ENCODE measurements at regions not wholly inside any gene's neighbourhood (a gene's known extent, or its start where the extent isn't known, plus 50 kb on each side); places are given as distances from the start of the nearest gene placed in this dataset.

- Histone ChIP-seq H3K9me3 (ENCODE audit: severe bottlenecking) (peaks cover 15% of the 10 kb centered on the region), H3K4me3 (ENCODE audit: low read depth, low read length) (no peak overlapping the region), H3K27ac (no peak overlapping the region), H3K36me3 (no peaks in the 10 kb centered on the region), H3K27me3 (ENCODE audit: insufficient read depth, low read depth, severe bottlenecking) (no peaks in the 10 kb centered on the region)
- DNase-seq: no peak
- TF ChIP-seq CTCF (IDR thresholded peaks at IDR 0.05; ENCODE audit: low read depth, low read length): no peak
Observed at GRCh38 chr12:124693111-124693723, 125.8 kb upstream of the NCOR2 start.

GRCh38 chr12:124692443-124692842 is 125.0 kb upstream of the NCOR2 start:
- Histone ChIP-seq H3K27me3 (ENCODE audit: insufficient read depth, low read depth, severe bottlenecking) (no peaks in the 10 kb centered on the region), H3K27ac (no peak overlapping the region), H3K4me3 (ENCODE audit: low read depth, low read length) (no peak overlapping the region), H3K9me3 (ENCODE audit: severe bottlenecking) (peaks cover 15% of the 10 kb centered on the region), H3K36me3 (no peaks in the 10 kb centered on the region)
- TF ChIP-seq CTCF (IDR thresholded peaks at IDR 0.05; ENCODE audit: low read depth, low read length): no peak
- no peak for DNase-seq

- Histone ChIP-seq H3K27me3 (ENCODE audit: insufficient read depth, low read depth, severe bottlenecking) (no peaks in the 10 kb centered on the region), H3K9me3 (ENCODE audit: severe bottlenecking) (peaks cover 15% of the 10 kb centered on the region), H3K27ac (no peak overlapping the region), H3K4me3 (ENCODE audit: low read depth, low read length) (no peak overlapping the region), H3K36me3 (no peaks in the 10 kb centered on the region)
- no peak for DNase-seq
- TF ChIP-seq CTCF (IDR thresholded peaks at IDR 0.05; ENCODE audit: low read depth, low read length): no peak
Observed at GRCh38 chr12:124691429-124691828, 124.0 kb upstream of the NCOR2 start.

DNA sequence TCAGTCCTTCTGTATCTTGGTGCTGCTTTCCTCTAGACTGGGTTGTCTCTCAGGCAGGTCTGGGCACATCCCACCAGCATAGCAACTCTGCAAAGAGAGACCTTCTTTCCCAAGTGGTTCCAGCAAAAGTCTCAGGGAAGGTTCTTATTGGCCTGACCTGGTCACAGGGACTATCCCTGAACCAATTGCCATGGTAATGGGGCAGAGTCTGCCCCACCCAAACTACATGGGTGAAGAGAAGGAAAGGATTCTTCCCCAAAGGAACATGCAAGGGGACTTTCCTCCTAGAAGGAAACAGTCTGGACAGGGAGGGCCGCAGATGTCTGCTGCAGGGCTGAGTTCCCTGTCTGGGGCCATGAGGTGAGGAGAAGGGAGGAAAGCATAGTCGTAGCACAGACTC is 122.2 kb upstream of the NCOR2 start:
- Histone ChIP-seq H3K27ac (peak overlapping the region; percentile 23), H3K4me3 (ENCODE audit: low read depth, low read length) (no peak overlapping the region), H3K36me3 (no peaks in the 10 kb centered on the region), H3K27me3 (ENCODE audit: insufficient read depth, low read depth, severe bottlenecking) (no peaks in the 10 kb centered on the region), H3K9me3 (ENCODE audit: severe bottlenecking) (peaks cover 15% of the 10 kb centered on the region)
- no peak for TF ChIP-seq CTCF (IDR thresholded peaks at IDR 0.05; ENCODE audit: low read depth, low read length)
- no peak for DNase-seq

- H3K27me3 ChIP-seq (ENCODE audit: insufficient read depth, low read depth, severe bottlenecking): no peaks in the 10 kb centered on the region
- no peaks in the 10 kb centered on the region for H3K36me3 ChIP-seq
- peaks cover 15% of the 10 kb centered on the region for H3K9me3 ChIP-seq (ENCODE audit: severe bottlenecking)
- no peak for TF ChIP-seq CTCF (IDR thresholded peaks at IDR 0.05; ENCODE audit: low read depth, low read length)
- peak overlapping the region; percentile 82 for H3K27ac ChIP-seq
- no peak overlapping the region for H3K4me3 ChIP-seq (ENCODE audit: low read depth, low read length)
- DNase-seq: no peak
Observed at GRCh38 chr12:124688356-124688992, 121.1 kb upstream of the NCOR2 start.

GRCh38 chr12:124687917-124688316 is 120.5 kb upstream of the NCOR2 start:
- Histone ChIP-seq H3K4me3 (ENCODE audit: low read depth, low read length) (no peak overlapping the region), H3K36me3 (no peaks in the 10 kb centered on the region), H3K27ac (peak overlapping the region; percentile 82), H3K9me3 (ENCODE audit: severe bottlenecking) (peaks cover 15% of the 10 kb centered on the region), H3K27me3 (ENCODE audit: insufficient read depth, low read depth, severe bottlenecking) (no peaks in the 10 kb centered on the region)
- peak; percentile 88 for DNase-seq
- TF ChIP-seq CTCF (IDR thresholded peaks at IDR 0.05; ENCODE audit: low read depth, low read length): no peak

Data from WERI-Rb-1 (cell line).